Neural cell (in vitro differentiated cells): ENCODE measurements at regions not wholly inside any gene's neighbourhood (a gene's known extent, or its start where the extent isn't known, plus 50 kb on each side); places are given as distances from the start of the nearest gene placed in this dataset.

Source experiments
- EP300 ChIP-seq: fragments of 450-650 bp; conservative IDR thresholded peaks from 2 replicates; pipeline ENCODE4 v1.6.1; 2014; ENCODE audit warnings: antibody characterized with exemption, mild to moderate bottlenecking, moderate library complexity; ENCODE audit not compliant: poor library complexity, severe bottlenecking
- EZH2 ChIP-seq: fragments of 200-600, 300-800 bp; shearing (Covaris generic), sonication (generic); IDR thresholded peaks from 2 replicates; pipeline ENCODE4 v1.6.1; 2014; ENCODE audit warnings: antibody characterized with exemption, low read length, borderline replicate concordance, mild to moderate bottlenecking; ENCODE audit not compliant: insufficient read depth, poor library complexity, severe bottlenecking
- MXI1 ChIP-seq: fragments of 450-650 bp; conservative IDR thresholded peaks from 2 replicates; pipeline ENCODE4 v1.6.1; 2014; ENCODE audit warnings: antibody characterized with exemption, mild to moderate bottlenecking; ENCODE audit not compliant: poor library complexity, severe bottlenecking
- POLR2AphosphoS5 ChIP-seq: IDR thresholded peaks from 2 replicates; pipeline ENCODE4 v1.6.1; 2012
- RAD21 ChIP-seq: fragments of 450-650 bp; conservative IDR thresholded peaks from 2 replicates; pipeline ENCODE4 v1.6.1; 2014; ENCODE audit warnings: antibody characterized with exemption, mild to moderate bottlenecking, moderate library complexity
- SMC3 ChIP-seq: fragments of 450-650 bp; conservative IDR thresholded peaks from 2 replicates; pipeline ENCODE4 v1.6.1; 2014; ENCODE audit warnings: antibody characterized with exemption, mild to moderate bottlenecking, moderate library complexity; ENCODE audit not compliant: poor library complexity
- TAF1 ChIP-seq: IDR thresholded peaks from 2 replicates; pipeline ENCODE4 v1.6.1; 2012; ENCODE audit warnings: low read depth
- TF ChIP-seq, protein P1 (sequence below): fragments of 450-650 bp; IDR thresholded peaks from 2 replicates; pipeline ENCODE4 v1.5.1; 2014; ENCODE audit warnings: antibody characterized with exemption, mild to moderate bottlenecking, moderate library complexity; ENCODE audit not compliant: poor library complexity, severe bottlenecking
- TF ChIP-seq, protein P2 (sequence below): IDR thresholded peaks from 2 replicates; pipeline ENCODE4 v1.6.1; 2012; ENCODE audit warnings: borderline replicate concordance

DNA sequence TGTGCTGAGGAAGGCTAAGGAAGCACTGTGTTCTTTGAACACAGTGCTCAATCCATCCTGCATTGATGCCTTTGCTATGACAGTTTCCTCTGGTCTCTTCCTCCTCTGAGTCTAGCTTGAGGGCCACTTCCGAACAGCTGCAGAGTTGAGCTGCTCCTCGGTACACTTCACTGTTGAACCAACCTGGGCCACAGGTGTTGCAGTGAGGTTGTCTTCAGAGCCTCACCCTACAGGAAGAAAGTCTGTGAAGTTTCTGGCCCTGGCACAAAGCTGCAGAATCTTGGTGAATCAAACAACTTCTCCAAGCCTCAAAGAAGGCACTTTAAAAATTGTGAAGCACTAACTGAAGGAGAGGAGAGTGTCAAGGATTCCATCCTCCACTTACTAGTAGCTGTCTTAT, 394.0 kb downstream of the KCNRG start:
- TF ChIP-seq, protein P1, sequence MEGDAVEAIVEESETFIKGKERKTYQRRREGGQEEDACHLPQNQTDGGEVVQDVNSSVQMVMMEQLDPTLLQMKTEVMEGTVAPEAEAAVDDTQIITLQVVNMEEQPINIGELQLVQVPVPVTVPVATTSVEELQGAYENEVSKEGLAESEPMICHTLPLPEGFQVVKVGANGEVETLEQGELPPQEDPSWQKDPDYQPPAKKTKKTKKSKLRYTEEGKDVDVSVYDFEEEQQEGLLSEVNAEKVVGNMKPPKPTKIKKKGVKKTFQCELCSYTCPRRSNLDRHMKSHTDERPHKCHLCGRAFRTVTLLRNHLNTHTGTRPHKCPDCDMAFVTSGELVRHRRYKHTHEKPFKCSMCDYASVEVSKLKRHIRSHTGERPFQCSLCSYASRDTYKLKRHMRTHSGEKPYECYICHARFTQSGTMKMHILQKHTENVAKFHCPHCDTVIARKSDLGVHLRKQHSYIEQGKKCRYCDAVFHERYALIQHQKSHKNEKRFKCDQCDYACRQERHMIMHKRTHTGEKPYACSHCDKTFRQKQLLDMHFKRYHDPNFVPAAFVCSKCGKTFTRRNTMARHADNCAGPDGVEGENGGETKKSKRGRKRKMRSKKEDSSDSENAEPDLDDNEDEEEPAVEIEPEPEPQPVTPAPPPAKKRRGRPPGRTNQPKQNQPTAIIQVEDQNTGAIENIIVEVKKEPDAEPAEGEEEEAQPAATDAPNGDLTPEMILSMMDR, result no peak
- TF ChIP-seq POLR2AphosphoS5 (no peak), EP300 (no peak), EZH2 (no peak), RAD21 (no peak), MXI1 (no peak), SMC3 (no peak), TAF1 (no peak)
- TF ChIP-seq, protein P2, sequence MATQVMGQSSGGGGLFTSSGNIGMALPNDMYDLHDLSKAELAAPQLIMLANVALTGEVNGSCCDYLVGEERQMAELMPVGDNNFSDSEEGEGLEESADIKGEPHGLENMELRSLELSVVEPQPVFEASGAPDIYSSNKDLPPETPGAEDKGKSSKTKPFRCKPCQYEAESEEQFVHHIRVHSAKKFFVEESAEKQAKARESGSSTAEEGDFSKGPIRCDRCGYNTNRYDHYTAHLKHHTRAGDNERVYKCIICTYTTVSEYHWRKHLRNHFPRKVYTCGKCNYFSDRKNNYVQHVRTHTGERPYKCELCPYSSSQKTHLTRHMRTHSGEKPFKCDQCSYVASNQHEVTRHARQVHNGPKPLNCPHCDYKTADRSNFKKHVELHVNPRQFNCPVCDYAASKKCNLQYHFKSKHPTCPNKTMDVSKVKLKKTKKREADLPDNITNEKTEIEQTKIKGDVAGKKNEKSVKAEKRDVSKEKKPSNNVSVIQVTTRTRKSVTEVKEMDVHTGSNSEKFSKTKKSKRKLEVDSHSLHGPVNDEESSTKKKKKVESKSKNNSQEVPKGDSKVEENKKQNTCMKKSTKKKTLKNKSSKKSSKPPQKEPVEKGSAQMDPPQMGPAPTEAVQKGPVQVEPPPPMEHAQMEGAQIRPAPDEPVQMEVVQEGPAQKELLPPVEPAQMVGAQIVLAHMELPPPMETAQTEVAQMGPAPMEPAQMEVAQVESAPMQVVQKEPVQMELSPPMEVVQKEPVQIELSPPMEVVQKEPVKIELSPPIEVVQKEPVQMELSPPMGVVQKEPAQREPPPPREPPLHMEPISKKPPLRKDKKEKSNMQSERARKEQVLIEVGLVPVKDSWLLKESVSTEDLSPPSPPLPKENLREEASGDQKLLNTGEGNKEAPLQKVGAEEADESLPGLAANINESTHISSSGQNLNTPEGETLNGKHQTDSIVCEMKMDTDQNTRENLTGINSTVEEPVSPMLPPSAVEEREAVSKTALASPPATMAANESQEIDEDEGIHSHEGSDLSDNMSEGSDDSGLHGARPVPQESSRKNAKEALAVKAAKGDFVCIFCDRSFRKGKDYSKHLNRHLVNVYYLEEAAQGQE, result no peak
